ENCODE measurements at regions not wholly inside any gene's neighbourhood (a gene's known extent, or its start where the extent isn't known, plus 50 kb on each side); places are given as distances from the start of the nearest gene placed in this dataset.

DNA sequence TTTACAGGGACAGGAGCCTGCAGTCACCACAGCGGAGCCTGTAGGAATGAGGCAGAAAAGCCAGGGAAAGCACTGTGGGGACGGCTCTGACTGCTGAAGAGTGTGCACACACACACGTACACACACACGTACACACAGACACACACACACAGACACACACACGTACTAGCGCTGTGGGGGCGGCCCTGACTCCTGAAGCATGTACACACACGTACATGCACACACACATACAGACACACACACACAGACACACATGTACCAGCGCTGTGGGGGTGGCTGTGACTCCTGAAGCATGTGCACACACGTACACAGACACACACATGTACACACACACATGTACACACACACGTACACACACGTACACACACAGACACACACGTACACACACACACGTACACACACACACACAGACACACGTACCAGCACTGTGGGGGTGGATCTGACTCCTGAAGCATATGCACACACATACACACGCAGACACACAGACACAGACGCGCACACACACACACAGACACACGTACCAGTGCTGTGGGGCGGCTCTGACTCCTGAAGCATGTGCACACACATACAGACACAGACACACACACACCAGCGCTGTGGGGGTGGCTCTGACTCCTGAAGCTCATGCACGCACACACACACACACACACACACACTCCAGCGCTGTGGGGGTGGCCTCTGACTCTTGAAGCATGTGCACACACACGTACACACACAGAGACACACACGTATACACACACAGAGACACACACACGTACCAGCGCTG, 127.3 kb downstream of the DLL1 start:
- no peak for DNase-seq (ENCODE audit: low spot score)

DNA sequence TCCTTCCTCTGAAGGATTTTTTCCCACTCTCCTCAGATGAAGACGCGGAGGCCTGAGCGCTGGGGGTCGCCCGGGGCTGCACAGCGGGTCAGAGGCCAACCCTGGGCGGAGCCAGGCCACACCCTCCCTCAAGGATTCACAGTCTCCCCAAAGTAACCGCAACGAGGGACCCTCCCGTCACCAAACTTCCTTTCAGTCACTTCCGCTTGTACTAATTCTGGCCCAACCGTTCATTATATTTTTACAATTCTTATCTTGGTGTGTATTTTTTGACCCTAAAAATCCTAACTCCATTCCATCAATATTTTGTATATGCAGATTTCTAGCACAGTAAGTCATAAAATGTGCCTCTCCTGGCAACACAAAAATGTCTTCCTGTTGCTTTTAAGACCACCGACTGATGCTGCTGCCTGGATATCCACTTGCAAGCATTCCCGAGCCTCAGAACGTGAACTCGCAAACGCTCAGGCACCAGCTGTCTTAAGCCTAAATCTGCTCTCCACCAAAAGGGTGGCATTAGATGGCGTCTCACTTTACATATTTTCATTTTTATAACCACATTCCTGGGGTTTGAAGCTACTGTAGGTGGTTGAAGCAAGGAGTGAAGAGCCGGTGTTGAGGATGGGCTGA, 128.0 kb downstream of the DLL1 start:
- no peak for DNase-seq (ENCODE audit: low spot score)

DNA sequence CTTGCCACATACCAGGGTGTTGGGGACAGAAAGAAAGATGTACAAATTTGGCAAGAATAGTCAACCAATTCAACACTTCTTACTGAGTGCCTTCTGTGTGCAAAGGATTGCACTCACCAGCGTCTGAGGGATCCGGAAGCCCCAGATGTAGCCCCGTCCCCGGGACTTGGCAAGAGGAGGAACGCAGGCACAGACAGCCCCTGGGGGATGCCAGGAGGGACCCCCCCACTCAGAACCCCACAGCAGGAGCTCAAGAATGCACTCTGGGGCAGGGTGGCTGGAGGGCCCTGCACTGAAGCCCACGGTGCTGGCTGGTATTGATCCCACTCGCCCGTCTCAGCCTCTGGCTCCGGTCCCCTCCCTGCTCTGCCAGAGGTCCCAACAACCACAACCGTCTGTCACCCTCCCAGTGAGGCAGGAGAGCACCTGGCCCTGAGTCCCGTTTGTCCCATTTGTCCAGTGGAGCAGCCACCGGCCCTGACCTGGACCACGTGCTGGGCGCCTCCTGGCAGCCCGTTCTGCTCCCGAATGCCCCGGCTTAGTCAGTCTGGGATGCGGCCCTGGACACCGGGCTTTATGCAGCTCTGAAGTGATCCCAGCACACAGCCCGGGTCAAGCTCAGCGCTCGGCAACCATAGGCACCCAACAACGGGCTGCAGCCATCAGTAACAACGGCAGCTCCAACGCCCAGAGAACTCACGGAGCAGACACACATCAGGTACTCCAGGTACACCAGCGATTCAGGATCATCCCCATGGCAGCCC, 128.7 kb downstream of the DLL1 start:
- no peak for DNase-seq (ENCODE audit: low spot score)

DNA sequence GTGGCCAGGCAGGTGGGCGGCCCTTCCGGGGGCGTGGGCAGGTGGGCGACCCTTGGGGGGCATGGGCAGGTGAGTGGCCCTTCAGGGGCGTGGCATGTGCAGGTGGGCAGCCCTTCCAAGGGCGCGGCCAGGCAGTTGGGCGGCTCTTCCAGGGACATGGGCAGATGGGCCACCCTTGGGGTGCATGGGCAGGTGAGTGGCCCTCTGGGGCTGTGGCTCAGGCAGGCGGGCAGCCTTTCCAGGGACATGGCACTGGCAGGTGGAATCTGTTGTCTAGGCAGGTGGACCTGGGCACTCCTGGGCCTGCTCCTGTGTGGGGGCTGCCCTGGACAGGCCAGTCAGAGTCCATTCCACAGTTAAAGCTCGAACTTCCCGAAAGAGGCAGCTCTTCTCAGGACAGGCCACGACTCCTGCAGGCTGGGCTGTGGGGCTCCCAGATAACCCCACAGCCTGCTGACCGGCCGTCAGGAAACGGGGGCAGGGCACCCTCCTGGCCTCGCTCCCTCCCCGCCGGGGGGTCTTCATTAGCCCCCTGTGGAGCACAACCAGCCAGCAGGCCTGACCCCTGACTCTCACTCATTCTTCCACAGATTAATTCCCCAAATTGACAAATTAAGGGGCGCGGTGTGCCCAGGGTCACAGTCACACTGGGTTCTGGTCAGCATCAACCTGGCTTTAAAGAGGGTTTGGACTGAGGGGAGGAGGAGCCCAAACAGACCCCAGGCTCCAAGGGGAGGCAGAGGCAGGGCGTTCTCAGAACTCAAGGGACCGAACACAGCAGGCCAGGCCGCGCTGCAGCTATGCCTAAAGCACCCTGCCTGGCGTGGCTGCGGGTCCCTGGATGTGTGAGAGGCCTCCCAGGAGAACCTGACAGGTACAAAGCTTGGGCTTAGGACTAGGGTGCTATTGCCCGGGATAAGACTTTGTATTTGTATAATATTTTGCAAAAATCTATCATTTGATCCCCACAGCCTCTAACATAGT, 130.0 kb downstream of the DLL1 start:
- no peak for DNase-seq (ENCODE audit: low spot score)

DNA sequence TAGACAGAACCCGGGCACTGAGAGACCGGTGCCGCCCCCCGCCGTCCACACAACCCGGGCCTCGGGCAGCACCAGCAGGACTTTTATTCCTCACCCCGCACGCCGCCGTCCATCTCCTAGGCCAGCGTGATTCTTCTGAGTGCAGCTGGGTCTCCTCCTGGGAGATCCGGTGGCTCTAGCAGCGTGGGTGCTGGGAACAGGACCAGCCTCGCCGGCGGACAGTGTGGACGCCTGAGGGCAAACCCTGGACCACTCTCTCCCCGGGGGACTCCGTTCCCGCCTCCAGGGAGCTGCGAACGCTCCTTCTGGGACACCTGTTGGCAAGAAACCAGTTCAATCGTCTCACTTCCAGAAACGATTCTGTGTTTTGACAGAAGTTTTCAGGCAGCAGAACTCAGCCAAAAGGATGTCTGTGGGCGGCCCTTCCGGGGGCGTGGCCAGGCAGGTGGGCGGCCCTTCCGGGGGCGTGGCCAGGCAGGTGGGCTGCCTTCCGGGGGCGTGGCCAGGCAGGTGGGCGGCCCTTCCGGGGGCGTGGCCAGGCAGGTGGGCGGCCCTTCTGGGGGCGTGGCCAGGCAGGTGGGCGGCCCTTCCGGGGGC, 130.7 kb downstream of the DLL1 start:
- DNase-seq (ENCODE audit: low spot score), result no peak

DNA sequence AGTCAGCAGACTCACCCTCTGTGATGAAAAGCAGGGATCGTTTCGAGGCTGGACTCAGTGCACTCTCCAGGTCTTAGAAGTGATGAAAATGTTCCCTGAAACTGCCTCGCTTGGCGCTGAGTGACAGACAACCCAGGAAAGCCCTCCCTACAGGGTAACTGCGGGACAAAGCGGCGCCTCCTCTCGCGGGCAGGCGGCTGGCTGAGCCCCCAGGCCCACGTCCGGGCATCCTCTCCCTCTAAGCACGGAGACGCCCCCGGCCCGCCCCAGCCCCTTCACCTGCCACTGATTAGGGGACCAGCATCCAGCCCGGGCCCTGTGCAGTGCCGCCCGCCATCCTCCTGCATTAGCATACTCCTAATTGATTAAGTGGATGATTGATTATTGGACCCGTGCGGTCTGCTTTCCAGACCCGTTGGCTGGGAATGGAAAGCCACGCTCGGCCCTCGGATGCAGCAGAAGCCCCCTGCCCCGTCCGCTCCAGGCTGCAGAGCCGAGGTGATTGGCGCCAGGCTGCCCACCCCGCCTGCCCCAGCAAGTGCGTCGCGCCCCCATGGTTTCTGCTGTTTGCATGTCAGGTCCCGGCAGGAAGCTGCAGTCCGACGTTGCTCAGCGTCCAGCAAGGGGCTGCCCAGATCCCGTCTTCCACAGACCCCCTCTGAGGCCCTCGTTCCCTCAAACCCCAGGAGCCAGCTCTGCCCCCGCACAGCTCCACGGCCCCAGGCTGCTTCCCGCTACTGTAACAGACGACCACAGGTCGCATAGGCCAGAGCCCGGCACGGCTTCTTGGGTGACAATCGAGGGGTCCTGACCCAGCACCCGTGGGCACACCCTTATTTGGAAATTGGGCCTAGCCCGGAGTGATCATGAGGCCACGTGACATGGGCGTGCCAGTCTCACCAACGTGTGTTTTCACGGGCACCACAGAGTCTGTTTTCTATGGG, 131.6 kb downstream of the DLL1 start:
- DNase-seq (ENCODE audit: low spot score), result no peak

DNA sequence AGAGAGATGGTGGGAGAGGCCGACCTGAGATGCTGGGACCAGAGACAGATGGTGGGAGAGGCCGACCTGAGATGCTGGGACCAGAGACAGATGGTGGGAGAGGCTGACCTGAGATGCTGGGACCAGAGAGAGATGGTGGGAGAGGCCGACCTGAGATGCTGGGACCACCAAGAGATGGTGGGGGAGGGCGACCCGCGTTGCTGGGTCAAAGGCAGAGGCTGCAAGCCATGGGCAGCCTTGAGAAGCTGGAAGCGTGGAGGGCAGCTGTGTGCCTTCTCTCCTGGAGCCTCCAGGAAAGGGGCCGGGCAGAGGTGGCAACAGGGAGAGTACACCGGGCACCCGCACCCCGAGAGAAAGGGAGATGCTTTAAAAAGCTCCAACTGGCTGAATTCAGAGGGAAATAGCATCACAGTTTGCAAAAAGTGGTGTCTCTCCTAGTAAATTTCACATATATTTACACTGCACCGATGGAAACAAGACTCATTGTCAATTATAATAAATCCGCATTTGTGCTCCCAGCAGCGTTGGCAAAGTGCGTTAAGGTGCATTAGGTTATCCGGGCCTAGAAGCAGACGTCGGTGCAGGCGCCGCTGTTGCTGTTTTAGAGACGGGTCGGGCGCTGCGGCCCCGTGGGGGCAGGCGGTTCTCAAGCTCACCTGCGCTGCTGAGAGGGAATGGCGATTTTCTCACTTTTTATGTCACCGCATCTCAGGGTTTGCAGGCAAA, 132.4 kb downstream of the DLL1 start:
- DNase-seq (ENCODE audit: low spot score), result no peak

DNA sequence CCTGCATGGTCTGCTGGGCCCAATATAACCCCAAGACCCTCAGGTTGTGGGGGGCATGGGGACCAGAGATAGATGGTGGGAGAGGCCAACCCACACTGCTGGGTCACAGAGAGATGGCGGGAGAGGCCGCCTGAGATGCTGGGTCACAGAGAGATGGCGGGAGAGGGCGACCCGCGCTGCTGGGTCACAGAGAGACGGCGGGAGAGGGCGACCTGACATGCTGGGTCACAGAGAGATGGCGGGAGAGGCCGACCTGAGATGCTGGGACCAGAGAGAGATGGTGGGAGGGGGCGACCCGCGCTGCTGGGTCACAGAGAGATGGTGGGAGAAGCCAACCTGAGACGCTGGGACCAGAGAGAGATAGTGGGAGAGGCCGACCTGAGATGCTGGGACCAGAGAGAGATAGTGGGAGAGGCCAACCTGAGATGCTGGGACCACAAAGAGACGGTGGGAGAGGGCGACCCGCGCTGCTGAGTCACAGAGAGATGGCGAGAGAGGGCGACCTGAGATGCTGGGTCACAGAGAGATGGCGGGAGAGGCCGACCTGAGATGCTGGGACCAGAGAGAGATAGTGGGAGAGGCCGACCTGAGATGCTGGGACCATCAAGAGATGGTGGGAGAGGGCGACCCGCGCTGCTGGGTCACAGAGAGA, 133.2 kb downstream of the DLL1 start:
- no peak for DNase-seq (ENCODE audit: low spot score)

DNA sequence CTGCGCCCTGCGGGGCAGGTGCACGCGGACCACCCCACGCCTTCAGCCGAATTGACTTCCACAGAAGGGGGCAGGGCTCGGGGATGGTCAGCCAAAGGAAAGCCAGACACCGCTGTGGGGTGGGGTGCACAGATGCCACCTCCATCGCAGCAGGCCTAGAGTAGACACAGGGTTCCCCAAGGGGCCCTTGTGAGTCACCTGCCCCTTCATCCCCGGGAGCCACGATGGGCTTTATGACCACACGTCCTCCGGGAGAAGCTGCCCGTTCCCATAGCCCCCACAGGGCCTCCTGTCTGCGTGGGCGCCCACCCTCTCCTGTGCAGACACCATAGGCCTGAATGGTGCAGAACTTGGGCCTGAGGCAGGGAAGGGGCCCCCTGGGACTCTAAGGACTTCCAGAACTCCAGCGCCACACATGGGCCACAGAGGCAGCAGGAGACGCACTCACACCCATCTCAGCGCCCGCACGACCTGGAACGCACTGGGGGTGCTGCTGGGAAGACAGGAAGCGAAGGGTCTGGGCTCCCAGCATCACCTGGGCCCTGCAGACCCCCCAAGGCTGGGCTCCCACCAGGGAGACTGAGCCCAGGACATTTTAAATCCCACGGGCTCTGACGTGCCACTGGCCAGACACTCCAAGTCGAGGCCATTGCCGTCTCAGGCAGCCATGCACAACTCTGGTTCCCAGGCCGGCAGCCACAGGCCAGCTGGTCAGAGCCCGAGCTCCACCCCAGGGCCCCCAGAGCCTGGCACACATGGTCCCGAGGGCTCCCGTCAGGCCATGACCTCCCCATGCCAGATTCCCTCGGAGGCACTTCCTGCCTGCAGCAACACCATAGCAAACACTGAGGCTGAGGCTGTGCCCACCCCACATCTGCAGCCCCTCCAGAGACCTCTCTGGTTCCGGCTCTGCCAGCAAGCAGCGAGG, 134.2 kb downstream of the DLL1 start:
- DNase-seq (ENCODE audit: low spot score), result no peak

DNA sequence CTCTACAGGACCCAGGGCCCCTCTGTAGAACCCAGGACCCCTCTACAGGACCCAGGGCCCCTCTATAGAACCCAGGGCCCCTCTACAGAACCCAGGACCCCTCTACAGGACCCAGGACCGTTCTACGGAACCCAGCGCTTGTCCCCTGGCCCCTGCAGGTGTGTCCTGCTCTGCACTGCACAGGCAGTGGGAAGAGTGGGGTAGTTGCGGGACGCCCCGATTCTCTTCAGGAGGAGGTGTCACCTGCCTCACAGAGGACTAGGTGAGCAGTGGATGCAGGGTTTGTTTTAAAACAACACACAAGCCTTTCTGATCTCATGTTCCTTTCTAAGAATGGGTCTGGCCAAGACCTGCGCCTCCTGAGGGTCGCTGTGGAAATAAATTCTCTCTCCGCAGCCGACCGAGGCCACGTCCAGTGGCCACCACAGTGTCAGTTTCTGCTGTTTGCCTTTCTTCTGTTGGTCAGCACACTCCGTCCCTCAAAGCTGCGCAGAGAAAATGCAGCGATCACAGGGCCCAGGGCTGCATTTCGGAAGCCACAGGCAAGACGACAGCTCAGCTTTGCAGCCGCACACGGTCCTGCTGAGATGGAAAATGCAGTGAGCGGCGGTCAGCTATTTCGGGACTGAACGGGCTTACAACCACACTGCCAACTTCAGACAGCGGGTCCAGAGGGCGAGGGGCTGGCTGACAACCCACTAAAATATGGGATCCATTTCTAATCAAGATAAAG, 135.2 kb downstream of the DLL1 start:
- DNase-seq (ENCODE audit: low spot score), result no peak

DNA sequence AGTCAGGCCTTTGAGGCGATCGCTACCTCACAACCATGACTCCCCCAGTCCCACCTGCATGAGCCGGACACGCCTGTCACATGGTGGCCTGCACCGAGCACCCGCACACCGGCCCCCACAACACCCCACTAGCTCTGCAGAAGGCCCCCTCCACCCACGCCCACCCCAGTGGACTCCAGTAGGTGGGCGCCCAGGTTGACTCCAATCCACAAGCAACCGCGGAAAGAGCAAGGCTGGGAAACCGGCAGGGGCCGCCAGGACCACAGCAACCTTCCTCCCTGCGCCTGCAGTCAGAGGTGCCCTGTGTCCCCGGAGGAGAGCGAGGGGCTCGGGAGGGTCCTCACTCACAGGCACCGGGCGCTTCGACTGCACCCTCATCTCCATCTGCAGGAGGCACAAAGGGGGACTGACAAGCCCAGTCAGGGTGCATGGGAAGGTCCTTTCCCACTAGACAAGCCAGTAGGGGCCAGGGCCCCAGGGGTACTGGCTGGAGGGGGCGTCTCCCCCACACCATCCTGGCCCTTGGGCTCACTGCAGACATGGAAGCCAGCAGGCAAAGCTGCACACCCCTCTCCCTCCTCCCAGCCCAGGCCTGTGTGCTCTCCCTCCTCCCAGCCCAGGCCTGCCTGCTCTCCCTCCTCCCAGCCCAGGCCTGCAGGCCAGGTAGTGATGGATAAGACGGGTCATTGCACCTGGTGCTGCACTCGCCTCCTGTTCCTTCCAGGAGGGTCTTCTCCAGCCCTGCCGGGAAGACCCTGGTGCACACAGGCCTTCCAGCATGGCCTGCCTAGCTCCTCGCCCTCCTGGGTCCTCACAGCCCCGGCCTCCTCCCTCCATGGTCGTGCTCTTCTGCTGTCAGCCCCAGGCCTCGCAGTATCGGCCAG, 137.2 kb downstream of the DLL1 start:
- DNase-seq (ENCODE audit: low spot score), result no peak

DNA sequence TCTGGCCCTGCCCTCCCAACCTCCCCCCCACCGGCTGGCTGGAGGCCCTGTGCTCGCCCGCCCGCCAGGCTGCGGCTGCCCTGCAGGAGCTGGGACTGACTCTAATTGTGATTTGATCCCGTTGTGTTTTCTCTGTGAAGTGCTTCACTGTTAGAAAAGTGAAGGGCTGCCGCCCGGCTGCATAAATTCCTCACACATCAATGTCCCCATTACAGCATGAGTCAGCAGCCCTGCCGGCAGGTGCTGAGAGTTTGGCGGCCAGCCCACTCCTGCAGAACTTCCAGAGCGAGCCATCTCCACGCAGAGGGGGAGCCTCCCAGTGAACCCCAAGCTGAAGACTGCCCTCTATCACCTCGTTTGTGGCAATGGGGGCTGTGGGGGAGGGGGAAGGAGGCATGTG, 137.9 kb downstream of the DLL1 start:
- no peak for DNase-seq (ENCODE audit: low spot score)

DNA sequence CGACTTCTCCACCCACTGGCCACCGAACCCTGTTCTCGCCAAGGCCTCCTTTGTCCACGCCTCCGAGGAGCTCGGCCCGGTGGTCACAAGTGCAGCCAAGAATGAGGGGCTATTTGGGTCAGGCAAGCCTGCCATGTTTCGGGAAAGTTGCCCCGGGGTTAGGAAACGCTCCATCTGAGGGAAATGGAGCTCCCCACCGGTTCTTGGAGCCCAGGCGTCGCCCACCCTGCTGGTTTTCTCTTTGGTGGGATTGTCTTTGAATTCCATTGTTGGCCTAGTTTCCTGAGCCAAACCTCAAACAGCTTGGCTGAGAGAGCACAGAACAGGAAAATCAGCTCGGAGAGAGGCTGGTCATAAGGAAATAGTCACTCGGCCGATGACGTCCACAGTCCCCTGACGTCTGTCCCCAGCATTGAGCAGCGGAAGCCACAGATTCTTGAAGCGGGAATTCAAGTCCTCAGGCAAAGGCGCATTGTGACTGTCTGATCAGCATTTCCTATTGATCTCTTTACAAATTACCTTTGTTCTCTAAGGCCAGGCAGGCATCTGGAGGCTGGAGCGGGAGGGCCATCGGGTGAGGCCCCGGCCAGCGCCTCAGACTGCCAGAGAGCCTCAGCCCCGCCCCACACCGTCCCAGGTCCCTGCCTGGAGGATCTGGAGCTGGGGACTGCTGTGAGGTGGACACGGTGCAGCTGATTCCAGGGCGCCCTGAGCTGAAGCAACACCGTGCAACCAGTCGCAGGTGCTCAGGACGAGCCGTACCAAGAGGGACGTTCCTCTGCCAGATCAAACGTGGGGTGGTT, 138.6 kb downstream of the DLL1 start:
- DNase-seq (ENCODE audit: low spot score), result no peak

DNA sequence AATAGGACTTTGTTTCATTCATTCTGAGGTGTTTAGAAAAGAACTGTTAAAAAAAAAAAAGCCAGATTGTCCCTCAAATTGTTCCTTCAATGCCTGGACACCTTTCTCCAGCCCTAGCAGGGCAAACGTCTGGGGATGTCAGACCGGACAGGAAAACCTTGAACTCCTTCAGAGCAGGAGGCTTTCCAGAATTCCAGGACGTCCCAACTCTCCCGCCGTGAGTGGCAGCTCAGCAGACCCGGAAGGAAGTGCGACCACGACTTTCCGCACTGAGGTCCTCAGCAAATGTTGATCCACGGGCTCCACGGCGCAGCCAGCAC, 139.1 kb downstream of the DLL1 start:
- no peak for DNase-seq (ENCODE audit: low spot score)

DNA sequence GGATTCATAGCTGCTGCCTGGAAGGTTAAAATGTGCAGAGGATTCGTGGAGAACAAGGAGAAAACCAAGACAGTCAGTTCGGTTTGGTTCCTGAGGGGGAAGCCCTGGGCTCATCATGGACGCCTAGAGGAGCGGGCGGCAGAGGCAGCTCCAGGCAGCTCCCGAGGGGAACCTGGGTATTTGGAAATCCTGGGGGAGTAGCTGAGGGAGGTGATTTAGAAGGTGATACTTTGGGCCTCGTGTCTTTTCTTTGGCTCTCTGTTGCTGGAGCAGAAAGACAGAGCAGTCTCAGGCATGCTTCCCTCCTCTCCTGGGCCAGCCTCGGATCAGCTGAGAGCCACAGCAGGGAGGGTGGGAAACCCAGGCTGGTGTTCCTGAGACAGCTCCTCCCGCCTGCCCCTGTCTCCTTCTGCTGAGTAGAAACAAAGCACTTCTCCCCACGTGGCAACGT, 139.5 kb downstream of the DLL1 start:
- DNase-seq (ENCODE audit: low spot score), result no peak
